Activated CD8-positive, alpha-beta memory T cell treated with anti-CD3 and anti-CD28 coated beads for 36 hours (primary cell): ENCODE measurements at regions not wholly inside any gene's neighbourhood (a gene's known extent, or its start where the extent isn't known, plus 50 kb on each side); places are given as distances from the start of the nearest gene placed in this dataset.

Experiments
- CTCF ChIA-PET: fragments of 350-600 bp; sonication (Branson Sonifier 250); formaldehyde crosslinking; loops from one replicate; lab custom pipeline; 2021; ENCODE audit warnings: antibody characterized with exemption; lab: Charles Lee
- POLR2A ChIA-PET: fragments of 350-600 bp; sonication (Branson Sonifier 250); formaldehyde crosslinking; loops from one replicate; lab custom pipeline; 2021; ENCODE audit warnings: antibody characterized with exemption; lab: Charles Lee

DNA sequence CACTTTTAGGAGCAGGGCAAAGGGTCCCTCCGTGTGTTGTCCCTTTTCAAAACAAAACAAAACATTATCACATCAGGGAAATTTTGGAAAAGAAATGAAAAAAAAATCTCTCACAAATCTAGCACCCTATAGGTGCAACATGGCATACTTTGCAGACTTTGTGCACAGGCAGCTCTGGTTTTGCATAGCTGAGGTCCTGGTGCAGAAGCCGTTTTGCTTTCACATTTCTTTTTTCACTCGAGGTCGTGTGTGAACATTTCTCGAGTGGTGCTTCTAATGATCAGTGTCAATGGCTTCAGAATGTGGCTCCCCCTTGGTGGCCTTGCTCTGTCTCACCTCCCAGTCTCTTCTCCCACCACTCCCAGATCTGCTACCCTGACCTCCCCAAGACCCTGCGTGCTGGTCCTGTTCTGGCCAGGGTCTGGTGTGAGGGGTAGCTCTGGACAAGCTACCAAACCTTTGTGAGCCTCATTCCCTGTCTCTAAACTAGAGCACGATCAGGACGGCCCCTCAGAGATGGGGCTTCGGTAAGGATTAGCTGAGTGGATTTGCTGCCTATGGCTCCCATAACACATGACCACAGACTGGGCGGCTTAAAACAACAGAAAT lies 258.0 kb downstream of the NSG2 start:
- POLR2A ChIA-PET, result no interaction called here
- CTCF ChIA-PET, result no interaction called here

DNA sequence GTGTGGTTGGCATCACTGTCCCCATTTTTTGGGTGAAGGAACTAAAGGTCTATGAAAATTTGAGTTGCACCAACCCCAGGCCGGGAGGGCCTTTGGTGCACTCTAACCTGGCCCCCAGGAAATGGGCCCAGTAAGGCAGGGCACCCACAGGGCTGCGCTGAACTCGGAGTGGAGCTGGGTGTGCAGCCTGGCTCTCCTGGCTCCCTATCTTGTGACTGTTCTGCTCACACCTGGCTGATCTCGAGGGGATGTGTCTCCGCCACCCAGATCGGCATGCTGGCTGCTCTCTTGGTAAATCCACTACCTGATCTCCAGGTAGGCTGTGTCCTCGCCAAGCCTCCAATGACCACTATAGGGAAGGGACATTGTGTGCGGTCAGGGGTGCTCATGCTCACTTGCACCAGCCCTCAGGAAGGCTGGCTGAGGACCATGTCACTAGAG lies 259.8 kb downstream of the NSG2 start:
- CTCF ChIA-PET, result interaction anchor here (1.1 kb wide), 1 partner anchor 10 kb away, joined by 3 read pairs; no protein-coding TSS in a partner anchor
- POLR2A ChIA-PET, result no interaction called here

DNA sequence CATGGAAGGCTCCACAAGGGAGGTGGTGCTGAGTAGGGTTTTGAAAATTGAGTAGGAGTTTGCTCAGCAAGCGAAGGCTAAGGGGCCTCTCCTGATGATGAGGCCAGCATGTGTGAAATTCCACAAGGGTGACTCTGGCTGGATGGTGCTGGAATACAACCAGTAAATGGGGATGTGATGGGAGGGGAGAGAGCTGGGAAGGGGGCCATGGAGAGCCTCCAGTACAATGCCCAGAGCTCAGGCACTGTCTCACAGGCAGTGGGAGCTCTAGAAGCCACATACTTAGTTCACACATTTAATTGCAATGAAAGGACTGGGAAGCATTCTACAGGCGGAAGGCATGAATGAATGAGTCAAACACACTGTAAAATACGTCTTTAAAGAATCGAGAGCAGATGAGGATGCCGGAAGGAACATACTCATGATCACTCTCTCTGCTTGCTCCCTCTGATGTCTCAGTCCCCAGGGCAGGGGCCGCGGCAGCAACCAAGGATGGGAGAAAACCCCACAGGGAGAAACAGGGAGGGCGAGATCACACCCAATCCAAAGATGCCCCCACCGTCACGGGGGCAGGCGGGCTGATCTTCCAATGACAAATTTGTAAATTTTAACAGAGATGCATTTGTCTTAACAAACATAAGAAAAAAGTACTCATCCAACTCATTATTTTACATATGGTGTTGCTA lies 261.0 kb downstream of the NSG2 start:
- POLR2A ChIA-PET, result no interaction called here
- CTCF ChIA-PET, result no interaction called here

DNA sequence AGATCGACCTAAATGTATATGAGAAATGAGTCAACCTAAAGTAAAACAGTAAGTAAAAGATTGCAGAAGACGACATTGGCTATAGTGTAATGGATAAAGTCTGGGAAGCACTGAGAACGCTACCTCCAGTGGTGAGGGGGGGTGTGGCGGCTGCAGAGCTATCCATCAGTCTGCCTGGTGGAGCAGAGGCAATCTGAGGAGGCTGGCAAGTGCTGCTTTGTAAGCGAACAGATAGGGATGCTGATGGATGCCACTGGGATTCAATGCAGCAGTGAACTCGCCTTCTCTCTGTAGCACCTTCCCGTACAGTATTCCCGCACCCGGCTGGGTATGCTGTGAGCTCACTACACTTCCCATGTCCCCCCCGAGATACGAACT lies 261.5 kb downstream of the NSG2 start:
- ChIA-PET CTCF (no interaction called here), POLR2A (no interaction called here)

DNA sequence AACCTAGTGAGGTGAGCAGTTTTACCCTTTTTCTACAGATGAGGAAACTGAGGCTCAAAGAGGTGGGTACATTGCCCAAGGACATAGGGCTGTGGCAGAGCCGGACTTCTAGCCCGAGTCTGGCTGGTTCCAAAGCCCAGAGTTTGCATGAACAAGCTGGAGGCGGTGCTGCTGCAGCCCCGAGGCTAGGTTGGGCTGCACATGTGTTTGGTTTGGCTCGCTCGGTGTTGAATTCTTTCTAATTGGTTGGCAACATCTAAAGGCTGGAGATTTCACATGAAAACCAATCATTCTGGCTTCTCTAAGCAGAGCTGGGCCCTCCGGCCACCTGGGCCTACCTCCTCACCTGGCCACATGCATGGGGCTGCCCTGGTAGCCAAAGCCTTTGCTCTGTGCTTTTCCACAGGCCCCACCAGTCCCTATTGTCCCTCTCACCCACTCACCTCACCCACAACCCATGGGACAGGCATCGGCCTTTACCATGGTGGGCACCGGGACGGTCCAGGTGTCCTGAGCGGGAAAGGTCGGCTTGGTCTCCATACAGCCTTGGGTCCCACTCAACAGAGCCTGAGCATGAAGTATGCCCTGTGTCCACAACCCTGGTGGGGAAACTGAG lies 262.3 kb downstream of the NSG2 start:
- CTCF ChIA-PET, result no interaction called here

DNA sequence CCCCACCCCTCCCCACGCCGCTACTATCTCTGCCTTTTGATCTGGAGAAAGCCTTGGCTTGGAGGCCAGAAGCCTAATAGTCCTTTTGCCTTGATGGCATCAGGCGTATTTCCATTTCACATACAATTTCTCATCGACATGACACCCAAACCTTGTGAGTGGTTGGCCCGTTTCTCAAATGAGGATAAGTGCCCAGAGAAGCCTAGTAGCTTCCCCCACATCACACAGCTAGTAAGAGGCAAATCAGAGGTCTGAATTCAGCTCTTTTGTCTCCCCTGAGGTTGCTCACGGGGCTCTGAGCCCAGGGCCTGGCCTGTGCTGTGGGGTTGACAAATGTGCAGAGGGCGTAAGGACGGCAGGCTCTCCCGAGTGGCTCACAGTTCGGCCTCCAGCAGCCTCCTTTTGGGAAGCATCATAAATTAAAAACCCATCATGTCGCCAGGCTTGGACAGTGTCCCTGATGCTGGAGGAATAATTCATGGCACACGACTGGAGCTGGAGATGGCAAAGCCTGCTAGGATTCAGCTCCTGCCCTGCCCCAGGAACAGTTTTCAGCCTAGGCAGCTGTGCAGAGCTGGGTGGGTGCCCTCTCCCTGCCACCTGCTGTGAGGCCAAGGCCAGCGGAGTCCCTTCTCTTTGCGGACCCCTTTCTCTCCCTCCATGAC lies 263.8 kb downstream of the NSG2 start:
- POLR2A ChIA-PET, result no interaction called here
- CTCF ChIA-PET, result no interaction called here

More for the DNA sequence above, 262.3 kb downstream of the NSG2 start:
- POLR2A ChIA-PET, result no interaction called here

DNA sequence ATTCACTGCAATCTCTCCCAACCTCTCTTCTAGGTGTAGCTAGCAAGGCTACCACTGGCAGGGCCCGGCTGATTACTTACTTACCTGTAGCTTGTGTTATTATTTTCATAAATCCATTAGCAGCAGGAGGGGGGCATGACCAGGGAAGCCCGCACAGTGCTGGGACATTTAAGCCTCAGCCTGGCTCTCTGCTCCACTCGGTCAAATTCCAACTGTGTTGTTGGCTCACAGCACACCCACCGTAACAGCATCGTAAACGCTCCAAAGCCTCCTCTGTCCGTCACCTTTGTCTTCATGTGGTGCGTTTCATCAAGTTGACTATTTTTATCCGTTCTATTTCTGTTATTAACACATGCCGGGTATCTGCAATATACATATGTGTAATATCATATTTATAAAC lies 264.7 kb downstream of the NSG2 start:
- CTCF ChIA-PET, result no interaction called here
- POLR2A ChIA-PET, result no interaction called here

DNA sequence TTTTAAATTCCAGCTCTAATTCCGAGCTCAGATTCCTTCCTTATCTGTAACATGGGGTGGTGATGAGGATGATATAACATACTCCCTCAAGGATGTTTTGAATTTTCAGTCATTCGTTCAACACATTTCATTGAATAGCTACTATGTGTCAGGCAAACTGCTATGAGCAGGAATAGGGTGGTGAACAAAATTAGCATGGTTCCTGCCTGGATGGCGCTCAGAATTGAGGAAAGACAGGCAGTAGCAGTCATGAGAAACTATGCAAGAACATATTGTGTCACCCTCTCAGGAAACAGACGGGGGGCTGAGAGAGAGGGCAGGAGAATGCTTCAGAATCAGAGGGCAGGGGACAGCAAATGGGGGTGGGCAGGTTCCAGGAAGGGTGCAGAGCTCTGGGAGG lies 265.2 kb downstream of the NSG2 start:
- POLR2A ChIA-PET, result no interaction called here
- CTCF ChIA-PET, result interaction anchor here (1.0 kb wide), 1 partner anchor 9 kb away, joined by 3 read pairs; no protein-coding TSS in a partner anchor

DNA sequence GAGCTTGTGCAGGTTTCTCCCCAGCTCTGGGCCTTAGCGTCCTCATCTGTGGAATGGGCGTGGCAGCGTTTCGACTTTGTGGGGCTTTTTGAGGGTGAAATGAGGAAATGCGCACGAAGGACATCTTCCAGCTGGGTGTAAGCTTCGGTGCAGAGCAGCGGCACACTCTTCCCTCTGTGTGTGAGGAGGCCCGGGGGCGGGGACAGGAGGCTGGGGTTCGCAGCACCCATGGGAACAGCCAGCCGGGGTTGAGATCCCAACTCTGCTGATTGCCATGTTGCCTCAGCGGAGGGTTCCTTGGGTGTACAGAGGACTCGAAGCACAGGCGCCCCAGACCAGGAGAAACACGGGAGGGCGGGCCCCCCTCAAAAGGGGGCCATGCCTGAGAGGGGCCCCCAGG lies 265.6 kb downstream of the NSG2 start:
- ChIA-PET CTCF (interaction anchor here (0.9 to 1.5 kb wide), 3 partner anchors 9 to 252 kb away, joined by 3 read pairs; no protein-coding TSS in a partner anchor), POLR2A (no interaction called here)

DNA sequence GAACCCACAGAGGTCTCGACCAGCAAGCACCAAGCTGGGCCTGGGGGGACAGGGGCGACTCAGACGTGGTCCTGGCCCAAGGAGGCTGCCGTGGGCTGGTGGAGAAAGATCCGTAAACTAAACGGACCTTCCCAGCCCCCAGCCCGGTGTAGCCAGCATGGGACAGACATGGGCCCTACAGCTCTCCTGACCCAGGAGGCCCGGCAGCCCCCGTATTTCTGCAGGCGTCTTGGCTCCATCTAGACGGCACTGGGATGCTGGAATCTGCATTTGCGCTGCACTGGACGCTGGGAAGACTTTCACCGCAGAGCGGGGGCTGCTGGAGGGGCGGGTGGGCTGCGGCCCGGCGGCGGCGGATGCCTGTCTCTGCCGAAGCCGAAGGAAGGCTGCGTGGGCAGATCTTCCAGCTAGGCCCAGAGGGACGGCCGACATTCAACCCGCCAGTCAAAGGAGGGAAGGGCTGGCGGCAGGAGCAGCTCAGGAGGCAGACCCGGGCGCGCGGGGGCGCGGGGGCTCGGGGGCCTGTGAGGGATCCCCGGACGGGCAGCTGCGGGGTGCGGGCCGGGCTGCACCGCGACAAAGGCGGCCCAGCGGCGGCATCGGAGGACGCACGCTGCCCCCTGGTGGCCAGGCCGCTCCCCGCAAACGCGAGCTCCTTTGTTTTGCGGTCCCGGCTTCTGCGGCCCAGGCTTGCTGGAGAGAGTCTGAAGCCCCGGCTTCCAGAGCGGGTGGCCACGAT lies 266.2 kb downstream of the NSG2 start:
- POLR2A ChIA-PET, result no interaction called here

DNA sequence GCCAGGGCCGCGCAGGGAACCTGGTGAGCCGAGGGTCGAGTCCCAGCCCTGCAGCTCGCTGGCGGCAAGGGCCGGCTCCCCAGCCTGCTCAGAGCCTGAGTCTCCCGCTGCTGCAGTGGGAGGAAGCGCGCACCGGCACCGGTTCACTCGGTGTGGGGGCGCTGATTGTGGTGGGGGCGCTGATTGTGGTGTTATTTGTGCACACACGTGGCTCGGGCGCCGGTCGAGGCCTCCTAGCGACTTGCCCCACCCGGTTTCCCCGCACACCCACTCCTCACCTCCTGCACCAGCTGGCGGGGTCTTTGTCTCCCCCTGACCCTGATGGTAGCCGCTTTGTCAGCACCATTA lies 266.7 kb downstream of the NSG2 start:
- POLR2A ChIA-PET, result no interaction called here

More for the DNA sequence above, 266.2 kb downstream of the NSG2 start:
- CTCF ChIA-PET, result interaction anchor here (0.7 to 1.5 kb wide), 5 partner anchors 10 to 253 kb away, joined by 3 to 4 read pairs (median 3); no protein-coding TSS in a partner anchor

DNA sequence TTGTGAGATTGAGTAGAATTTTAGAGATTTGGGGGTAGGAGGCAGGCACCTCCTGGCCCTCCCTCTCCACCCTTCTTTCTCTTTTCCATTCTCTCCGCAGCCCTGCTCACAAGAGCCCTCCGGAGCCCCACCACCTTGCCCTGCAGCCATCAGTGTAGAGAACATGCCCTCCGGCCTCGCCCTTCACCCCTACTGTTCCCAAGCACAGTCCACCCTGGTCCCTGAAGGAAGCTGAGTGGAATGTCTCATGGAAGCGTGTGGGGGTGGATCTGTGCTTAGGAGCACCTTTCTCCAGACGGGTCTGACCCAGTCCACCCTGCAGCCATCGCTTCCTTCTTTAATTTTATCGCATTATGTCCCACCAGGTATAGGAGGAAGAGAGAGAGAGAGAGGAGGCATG lies 267.1 kb downstream of the NSG2 start:
- ChIA-PET CTCF (interaction anchor here (0.7 to 1.5 kb wide), 2 partner anchors 12 to 254 kb away, joined by 3 read pairs; no protein-coding TSS in a partner anchor), POLR2A (no interaction called here)

More for the DNA sequence above, 266.7 kb downstream of the NSG2 start:
- CTCF ChIA-PET, result interaction anchor here (0.7 to 1.5 kb wide), 3 partner anchors 12 to 254 kb away, joined by 3 to 4 read pairs (median 3); no protein-coding TSS in a partner anchor

DNA sequence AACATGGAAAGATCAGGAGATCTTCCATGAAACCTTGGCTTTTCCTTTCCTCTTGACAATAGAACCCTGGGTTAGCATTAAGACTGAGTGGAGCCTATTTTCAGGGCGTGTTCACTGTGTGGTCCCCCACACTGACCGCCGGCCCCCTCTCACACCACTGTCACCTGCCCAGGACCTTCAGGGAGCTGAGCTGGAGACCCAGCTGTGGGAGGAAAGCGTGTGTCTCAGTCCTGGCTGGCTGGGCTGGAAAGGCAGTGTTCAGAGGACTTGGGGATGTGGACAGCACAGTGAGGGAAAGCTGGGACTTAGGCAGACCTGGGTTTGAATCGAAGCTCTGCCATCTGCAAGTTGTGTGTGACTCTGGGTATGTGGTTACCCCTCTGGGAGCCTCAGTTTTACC lies 268.1 kb downstream of the NSG2 start:
- ChIA-PET CTCF (no interaction called here), POLR2A (no interaction called here)

DNA sequence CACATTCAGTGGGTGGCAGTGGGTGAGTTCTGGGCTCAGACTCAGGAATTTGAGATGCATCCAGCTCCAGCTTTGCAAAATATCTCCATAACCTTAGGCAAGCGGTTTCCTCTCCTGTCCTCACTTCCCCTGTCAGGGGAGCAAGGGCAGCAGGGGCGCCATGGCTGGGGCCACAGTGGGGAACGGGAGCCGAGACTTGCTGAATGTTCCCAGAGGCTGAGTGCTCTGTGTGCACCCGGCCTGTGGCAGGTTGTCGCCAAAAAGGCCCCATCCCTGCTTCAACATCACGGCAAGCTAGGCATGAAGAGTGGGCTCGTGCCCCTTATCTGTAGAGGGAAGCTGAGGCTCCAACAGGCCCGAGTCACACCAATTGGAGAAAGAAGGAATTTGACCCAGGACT lies 268.8 kb downstream of the NSG2 start:
- ChIA-PET POLR2A (no interaction called here), CTCF (no interaction called here)

DNA sequence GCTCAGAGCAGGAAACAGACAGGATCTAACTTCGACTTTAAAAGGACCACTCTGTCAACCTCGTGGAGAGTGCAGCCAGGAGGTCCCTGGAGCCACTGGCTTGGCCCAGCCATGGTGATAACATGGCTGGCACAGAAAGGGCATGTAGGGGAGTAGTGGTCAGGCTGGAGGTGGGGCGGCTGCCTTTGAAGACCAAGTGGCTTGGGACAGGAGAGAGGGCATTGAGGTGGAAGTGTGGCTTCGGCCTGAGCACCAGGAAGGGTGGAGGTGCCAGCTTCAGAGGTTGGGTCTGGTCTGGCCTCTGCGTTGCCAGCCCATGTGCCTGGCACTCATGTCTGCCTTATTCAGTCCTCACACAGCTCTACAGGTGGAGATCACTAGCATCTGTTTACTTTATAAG lies 270.0 kb downstream of the NSG2 start:
- CTCF ChIA-PET, result no interaction called here
- POLR2A ChIA-PET, result no interaction called here

DNA sequence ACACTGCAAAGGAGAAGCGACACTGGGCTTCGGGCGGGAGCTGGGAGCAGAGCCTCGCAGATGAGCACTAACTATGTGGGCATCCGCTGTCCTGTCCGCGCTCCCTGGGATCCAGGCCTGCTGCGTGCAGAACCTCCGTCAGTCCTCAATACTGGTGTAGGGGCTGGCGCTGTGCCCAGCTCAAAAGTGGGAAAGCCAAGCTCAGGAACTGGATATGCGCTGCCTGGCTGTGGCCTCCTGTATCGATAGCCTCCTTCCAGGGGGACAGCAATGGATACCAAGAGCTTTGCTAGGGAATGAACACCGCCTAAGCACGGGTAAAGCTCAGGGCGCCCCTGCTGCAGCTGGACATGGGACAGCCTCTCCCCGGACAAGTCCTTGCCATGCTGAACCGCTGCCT lies 270.4 kb downstream of the NSG2 start:
- CTCF ChIA-PET, result no interaction called here
- POLR2A ChIA-PET, result no interaction called here

DNA sequence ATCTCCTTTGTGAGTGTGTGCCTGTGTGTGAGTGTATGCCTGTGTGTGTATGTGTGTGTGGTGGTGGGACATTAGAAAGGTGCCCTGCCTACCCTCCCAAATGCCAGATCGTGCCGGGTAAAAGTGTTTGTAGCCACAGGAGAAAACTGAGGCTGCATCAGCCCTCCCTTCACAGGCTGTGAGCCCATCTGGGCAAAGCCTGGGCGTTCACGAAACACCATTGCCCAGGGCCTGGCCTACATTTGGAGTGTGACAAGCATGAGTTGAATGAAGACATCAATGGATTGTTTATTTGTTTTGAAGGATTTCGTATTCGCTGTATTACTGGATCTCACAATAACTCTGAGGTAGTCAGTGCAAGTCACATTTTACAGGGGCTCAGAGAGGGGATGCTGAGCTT lies 270.8 kb downstream of the NSG2 start:
- POLR2A ChIA-PET, result no interaction called here

DNA sequence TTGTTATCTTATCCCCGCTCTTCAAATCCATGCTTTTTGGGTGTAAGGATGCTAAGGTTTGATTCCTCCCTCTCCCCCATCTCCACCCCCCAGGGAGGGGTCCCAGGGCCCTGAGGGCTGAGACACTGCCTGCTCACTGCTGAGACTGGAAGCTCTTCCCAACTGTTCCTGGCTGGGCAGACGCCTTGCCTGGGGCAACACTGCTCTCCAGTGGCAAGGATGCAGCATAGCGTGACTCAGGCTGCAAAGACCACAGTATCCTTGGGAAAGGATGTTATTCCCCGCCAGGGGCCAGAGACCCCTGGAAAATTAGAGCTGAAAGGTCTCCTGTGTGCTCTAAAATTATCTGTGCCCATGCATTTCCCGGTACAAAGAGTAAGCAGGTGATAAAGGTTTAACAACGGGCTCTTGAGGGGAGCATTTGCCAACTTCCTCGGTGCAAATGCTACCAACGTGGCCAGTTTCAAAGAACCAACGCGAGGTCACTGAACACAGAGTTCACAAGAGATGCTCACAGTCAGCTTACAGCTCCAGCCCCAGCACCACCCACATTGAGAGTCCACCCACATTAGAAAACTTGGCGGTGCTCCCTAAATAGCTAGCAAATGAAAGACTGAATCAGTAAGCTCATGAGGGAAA lies 271.9 kb downstream of the NSG2 start:
- ChIA-PET POLR2A (no interaction called here), CTCF (interaction anchor here (1.2 kb wide), 1 partner anchor 9 kb away, joined by 3 read pairs; no protein-coding TSS in a partner anchor)

More for the DNA sequence above, 270.8 kb downstream of the NSG2 start:
- CTCF ChIA-PET, result interaction anchor here (1.2 kb wide), 1 partner anchor 10 kb away, joined by 3 read pairs; no protein-coding TSS in a partner anchor

DNA sequence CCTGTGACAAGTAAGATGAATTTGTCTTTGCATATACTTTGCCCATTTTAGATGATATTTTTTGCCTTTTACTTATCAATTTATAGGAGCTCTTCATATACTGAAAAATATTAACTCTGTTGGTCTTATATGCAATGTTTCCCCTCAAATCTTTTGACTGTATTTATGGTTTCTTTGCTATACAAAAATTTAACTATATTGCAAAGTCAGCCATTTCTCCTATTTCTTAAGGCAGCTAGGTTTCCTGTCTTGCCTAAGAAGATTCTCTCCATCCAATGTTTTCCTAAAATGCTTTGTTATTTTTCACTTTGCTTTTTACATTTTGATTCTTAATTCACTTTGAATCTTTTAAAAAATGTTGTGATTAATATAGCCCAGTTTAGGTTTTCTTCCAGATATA lies 273.1 kb downstream of the NSG2 start:
- ChIA-PET CTCF (no interaction called here), POLR2A (no interaction called here)
